ENCODE measurements at regions not wholly inside any gene's neighbourhood (a gene's known extent, or its start where the extent isn't known, plus 50 kb on each side); places are given as distances from the start of the nearest gene placed in this dataset.

DNA sequence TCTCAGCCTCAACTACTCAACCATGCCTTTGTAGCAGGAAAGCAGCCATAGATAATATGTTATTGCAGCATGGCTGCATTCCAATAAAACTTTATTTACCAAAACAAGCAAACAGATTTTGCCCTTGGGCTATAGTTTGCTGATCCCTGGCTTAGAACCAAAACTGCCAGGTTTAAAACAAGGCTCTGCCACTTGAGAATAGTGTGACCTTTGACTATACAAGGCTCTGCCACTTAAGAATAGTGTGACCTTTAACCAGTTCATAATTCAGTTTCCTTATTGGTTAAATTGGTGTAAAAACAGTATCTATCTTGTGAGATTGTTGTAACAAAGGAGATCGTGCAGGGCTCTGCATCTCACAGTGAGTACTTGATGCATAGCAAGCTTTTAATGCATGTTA, 217.3 kb upstream of the MTNR1B start:
- Histone ChIP-seq H3K27me3 (ENCODE audit: control insufficient read depth, insufficient read depth, low read length) (no peaks in the 10 kb centered on the region), H3K27ac (ENCODE audit: low read depth, low read length) (no peak overlapping the region), H3K9me3 (ENCODE audit: control insufficient read depth, insufficient read depth, low read length) (no peaks in the 10 kb centered on the region), H3K4me3 (ENCODE audit: low read depth, low read length) (no peak overlapping the region)
- no peak for TF ChIP-seq CTCF (IDR thresholded peaks at IDR 0.05; ENCODE audit: low read depth, low read length)
- DNase-seq (ENCODE audit: low read depth, low spot score): no peak
- ChIA-PET CTCF (no interaction called here), POLR2A (no interaction called here)

GRCh38 chr11:92753161-92753560, 216.3 kb upstream of the MTNR1B start:
- no peak for DNase-seq (ENCODE audit: low read depth, low spot score)

DNA sequence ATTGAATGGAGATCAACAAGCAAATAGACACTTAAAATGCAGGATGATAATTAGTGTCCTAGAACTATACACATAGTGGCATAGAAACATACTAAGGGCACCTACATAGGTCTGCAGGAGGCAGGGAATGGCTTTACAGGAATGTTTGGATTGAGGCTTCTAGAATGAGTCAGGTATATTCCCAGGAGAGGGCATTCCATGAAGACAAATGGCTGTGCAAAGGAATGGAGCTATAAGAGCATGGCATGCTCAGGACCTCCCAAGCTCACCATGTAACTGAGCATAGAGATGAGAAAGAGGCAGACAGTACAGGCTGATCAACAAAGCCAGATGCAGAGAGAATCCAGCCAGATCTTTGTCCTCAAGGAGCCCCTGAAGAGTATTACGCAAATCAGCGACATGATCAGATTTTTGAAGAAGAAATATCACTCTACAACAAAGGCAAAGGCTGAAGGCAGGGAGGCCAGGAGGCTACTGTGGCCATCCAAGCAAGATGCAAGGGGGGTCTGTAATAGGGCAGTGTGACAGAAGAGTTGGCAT, 211.1 kb upstream of the MTNR1B start:
- POLR2A ChIA-PET: no interaction called here
- Histone ChIP-seq H3K9me3 (ENCODE audit: control insufficient read depth, insufficient read depth, low read length) (no peaks in the 10 kb centered on the region), H3K27ac (ENCODE audit: low read depth, low read length) (no peak overlapping the region), H3K4me3 (ENCODE audit: low read depth, low read length) (no peak overlapping the region), H3K27me3 (ENCODE audit: control insufficient read depth, insufficient read depth, low read length) (no peaks in the 10 kb centered on the region)
- no peak for TF ChIP-seq CTCF (IDR thresholded peaks at IDR 0.05; ENCODE audit: low read depth, low read length)
- DNase-seq (ENCODE audit: low read depth, low spot score): no peak
- CTCF ChIA-PET: no interaction called here

More at GRCh38 chr11:92753161-92753560, 216.3 kb upstream of the MTNR1B start:
- H3K4me3 ChIP-seq (ENCODE audit: low read depth, low read length): no peak overlapping the region
- no peaks in the 10 kb centered on the region for H3K27me3 ChIP-seq (ENCODE audit: control insufficient read depth, insufficient read depth, low read length)
- H3K27ac ChIP-seq (ENCODE audit: low read depth, low read length): no peak overlapping the region
- TF ChIP-seq CTCF (IDR thresholded peaks at IDR 0.05; ENCODE audit: low read depth, low read length): no peak
- ChIA-PET POLR2A (no interaction called here), CTCF (no interaction called here)
- no peaks in the 10 kb centered on the region for H3K9me3 ChIP-seq (ENCODE audit: control insufficient read depth, insufficient read depth, low read length)

DNA sequence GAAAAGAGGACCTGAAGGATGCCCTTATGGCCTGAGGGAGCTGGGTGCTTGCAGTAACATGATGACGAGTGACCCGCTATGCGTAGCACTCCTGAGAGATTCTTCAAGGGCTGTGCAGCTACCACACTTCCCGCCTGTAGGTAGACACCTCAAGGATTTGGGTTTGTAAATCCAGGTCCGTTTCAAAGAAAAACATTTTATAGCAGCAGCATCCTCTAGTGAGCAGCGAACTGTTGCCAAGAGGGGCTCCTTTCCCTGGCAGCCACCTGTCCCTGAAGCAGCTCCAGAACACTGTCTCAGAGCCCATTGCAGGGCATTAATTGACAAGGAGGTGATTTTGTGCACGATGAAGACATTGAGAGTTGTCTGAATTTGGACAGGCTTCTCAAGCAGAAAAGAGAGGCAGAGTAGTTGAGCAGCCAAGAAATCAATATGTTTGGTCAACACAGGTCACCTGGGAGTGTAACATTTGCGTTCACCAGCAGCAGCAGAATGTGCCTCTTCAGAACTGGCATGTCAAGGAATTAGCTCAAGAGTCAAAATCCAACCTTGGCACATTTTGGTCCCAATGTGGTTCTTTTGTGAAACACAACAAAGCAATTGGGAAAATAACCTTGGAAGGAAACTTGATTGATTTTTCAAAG, 209.8 kb upstream of the MTNR1B start:
- no peak for TF ChIP-seq CTCF (IDR thresholded peaks at IDR 0.05; ENCODE audit: low read depth, low read length)

DNA sequence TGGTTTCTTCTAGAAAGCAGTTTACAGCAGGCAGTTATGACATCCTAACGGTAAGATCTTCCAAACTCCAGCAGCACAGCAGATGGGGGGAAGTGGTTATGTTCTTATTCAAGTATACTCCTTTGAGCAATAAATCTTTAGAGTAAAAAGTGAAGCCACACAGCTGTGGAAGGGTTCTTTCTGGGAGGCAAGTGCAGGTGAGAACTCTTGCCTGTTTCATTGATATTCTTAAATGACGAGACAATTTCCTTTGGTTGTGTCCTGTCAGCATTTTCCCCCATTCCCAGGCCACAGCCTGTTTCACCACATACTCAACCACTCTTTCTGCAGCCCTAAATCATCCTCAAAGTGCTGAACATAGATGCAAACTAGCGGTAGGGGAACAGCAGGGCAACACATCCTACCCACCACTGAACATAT, 207.3 kb upstream of the MTNR1B start:
- DNase-seq (ENCODE audit: low read depth, low spot score): no peak
- no peak for TF ChIP-seq CTCF (IDR thresholded peaks at IDR 0.05; ENCODE audit: low read depth, low read length)
- Histone ChIP-seq H3K27me3 (ENCODE audit: control insufficient read depth, insufficient read depth, low read length) (no peaks in the 10 kb centered on the region), H3K27ac (ENCODE audit: low read depth, low read length) (no peak overlapping the region), H3K4me3 (ENCODE audit: low read depth, low read length) (no peak overlapping the region), H3K9me3 (ENCODE audit: control insufficient read depth, insufficient read depth, low read length) (no peaks in the 10 kb centered on the region)
- CTCF ChIA-PET: no interaction called here
- POLR2A ChIA-PET: no interaction called here

More for the DNA sequence above, 209.8 kb upstream of the MTNR1B start:
- no peak for DNase-seq (ENCODE audit: low read depth, low spot score)
- POLR2A ChIA-PET: no interaction called here
- CTCF ChIA-PET: no interaction called here
- Histone ChIP-seq H3K27me3 (ENCODE audit: control insufficient read depth, insufficient read depth, low read length) (no peaks in the 10 kb centered on the region), H3K9me3 (ENCODE audit: control insufficient read depth, insufficient read depth, low read length) (no peaks in the 10 kb centered on the region), H3K27ac (ENCODE audit: low read depth, low read length) (no peak overlapping the region), H3K4me3 (ENCODE audit: low read depth, low read length) (no peak overlapping the region)

Measured in AG04450 (cell line).